ENCODE measurements at regions not wholly inside any gene's neighbourhood (a gene's known extent, or its start where the extent isn't known, plus 50 kb on each side); places are given as distances from the start of the nearest gene placed in this dataset.

DNA sequence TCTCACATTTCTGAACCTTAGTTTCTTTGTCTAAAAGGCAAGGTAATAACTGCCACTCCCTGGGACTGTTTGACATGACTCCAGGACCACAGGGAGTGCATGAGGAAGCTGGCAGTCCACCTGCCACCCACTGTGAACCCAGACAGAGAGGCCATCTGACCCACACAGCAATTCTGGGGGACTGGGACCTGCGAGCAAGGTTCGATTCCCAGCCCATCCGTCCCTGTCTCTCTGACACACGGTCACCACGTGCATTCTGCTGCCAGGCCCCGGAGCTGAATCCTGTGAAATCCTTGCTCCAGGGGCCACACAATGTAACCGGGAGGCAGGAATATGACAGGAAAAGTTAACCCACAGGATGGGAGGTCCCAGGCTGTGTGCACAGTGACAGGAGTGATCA, 218.8 kb upstream of the FOXF1 start:
- Histone ChIP-seq H2AFZ (replicated peaks) (no peak overlapping the region), H3F3A (ENCODE audit: low read depth) (no peaks in the 10 kb centered on the region), H3K4me3 (no peak overlapping the region), H3K4me2 (no peak overlapping the region), H3K36me3 (no peaks in the 10 kb centered on the region), H3K4me1 (peaks cover 11% of the 10 kb centered on the region), H3K27ac (no peak overlapping the region), H4K20me1 (ENCODE audit: low read depth) (peaks cover 27% of the 10 kb centered on the region), H3K9me3 (ENCODE audit: low read depth) (no peaks in the 10 kb centered on the region), H3K79me2 (ENCODE audit: low read depth) (no peaks in the 10 kb centered on the region), H3K27me3 (peaks cover 97% of the 10 kb centered on the region), H3K9ac (no peak overlapping the region)
- Mint-ChIP-seq H3K36me3 (no peaks in the 10 kb centered on the region), H3K9me3 (no peaks in the 10 kb centered on the region), H3K4me3 (peak overlapping the region; percentile 22), H3K27ac (no peak overlapping the region), H3K4me1 (peaks cover 1% of the 10 kb centered on the region), H3K27me3 (ENCODE audit: insufficient read depth, low read depth) (peaks cover 82% of the 10 kb centered on the region)
- DNase-seq (ENCODE audit: low spot score): no peak
- TF ChIP-seq, protein P1, sequence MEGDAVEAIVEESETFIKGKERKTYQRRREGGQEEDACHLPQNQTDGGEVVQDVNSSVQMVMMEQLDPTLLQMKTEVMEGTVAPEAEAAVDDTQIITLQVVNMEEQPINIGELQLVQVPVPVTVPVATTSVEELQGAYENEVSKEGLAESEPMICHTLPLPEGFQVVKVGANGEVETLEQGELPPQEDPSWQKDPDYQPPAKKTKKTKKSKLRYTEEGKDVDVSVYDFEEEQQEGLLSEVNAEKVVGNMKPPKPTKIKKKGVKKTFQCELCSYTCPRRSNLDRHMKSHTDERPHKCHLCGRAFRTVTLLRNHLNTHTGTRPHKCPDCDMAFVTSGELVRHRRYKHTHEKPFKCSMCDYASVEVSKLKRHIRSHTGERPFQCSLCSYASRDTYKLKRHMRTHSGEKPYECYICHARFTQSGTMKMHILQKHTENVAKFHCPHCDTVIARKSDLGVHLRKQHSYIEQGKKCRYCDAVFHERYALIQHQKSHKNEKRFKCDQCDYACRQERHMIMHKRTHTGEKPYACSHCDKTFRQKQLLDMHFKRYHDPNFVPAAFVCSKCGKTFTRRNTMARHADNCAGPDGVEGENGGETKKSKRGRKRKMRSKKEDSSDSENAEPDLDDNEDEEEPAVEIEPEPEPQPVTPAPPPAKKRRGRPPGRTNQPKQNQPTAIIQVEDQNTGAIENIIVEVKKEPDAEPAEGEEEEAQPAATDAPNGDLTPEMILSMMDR (IDR thresholded peaks at IDR 0.05): no peak
- TF ChIP-seq EZH2 (IDR thresholded peaks at IDR 0.05): no peak
- TF ChIP-seq EZH2phosphoT487 (IDR thresholded peaks at IDR 0.05): no peak

DNA sequence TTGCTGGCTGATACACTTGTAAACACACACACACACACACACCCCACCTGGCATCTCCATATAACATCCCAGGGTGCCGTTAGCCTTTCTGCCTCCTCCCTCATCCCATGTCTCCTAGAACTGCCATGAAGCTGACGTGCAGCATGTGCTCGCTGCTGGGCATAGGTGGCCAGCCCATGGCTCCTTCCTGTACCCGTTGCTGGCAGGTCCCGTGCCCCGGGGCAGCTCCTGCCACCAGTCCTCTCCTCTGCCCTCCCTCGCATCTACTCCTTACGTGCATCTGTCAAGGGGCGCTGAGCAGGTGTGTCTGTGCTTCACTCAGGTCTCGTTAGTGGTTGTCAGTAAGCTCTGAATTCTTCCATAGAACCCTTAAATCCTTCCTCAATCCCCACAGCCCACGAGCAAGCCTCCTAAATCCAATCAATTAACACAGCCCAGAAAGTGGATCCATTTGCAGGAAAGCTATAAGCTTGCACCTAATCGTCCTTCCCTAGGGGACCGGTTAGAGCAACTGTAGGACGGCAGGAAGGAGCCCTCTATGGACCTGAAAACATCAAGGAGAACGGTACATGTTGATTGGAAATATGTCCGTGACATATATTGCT, 218.1 kb upstream of the FOXF1 start:
- H3K4me2 ChIP-seq: no peak overlapping the region
- H3K36me3 ChIP-seq: no peaks in the 10 kb centered on the region
- Mint-ChIP-seq H3K27me3 (ENCODE audit: insufficient read depth, low read depth) (peaks cover 82% of the 10 kb centered on the region), H3K36me3 (no peaks in the 10 kb centered on the region), H3K27ac (no peak overlapping the region), H3K4me1 (peaks cover 3% of the 10 kb centered on the region), H3K4me3 (no peak overlapping the region), H3K9me3 (no peaks in the 10 kb centered on the region)
- no peak overlapping the region for H3K27ac ChIP-seq
- no peak overlapping the region for H3K4me3 ChIP-seq
- H3K79me2 ChIP-seq (ENCODE audit: low read depth): no peaks in the 10 kb centered on the region
- TF ChIP-seq EZH2phosphoT487 (IDR thresholded peaks at IDR 0.05) (no peak), EZH2 (IDR thresholded peaks at IDR 0.05) (no peak)
- TF ChIP-seq, protein P1 (IDR thresholded peaks at IDR 0.05): no peak
- H3K9ac ChIP-seq: no peak overlapping the region
- H3K27me3 ChIP-seq: peaks cover 97% of the 10 kb centered on the region
- H4K20me1 ChIP-seq (ENCODE audit: low read depth): peaks cover 21% of the 10 kb centered on the region
- H2AFZ ChIP-seq (replicated peaks): no peak overlapping the region
- H3K9me3 ChIP-seq (ENCODE audit: low read depth): no peaks in the 10 kb centered on the region
- peaks cover 3% of the 10 kb centered on the region for H3K4me1 ChIP-seq
- no peak for DNase-seq (ENCODE audit: low spot score)
- no peaks in the 10 kb centered on the region for H3F3A ChIP-seq (ENCODE audit: low read depth)

DNA sequence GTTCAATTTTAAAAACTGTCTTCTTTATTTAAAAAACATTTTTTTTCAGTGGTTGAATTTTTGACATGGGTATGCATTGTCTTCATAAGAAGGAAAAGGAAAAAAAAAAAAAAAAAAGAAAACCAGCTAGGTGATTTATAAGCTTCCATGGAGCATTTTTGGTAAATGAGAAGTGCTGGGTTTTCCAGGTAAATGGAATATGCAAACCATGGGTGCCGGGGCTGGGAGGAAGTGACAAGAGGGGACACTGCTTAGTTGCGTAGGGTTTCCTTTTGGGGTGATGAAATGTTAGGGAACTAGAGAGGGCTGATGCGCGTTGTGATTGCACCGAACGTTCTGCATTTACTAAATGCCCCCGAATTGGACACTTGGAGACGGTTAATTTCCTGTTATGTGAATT, 217.4 kb upstream of the FOXF1 start:
- no peak for DNase-seq (ENCODE audit: low spot score)
- Mint-ChIP-seq H3K4me3 (no peak overlapping the region), H3K9me3 (no peaks in the 10 kb centered on the region), H3K4me1 (peaks cover 8% of the 10 kb centered on the region), H3K27ac (no peak overlapping the region), H3K36me3 (no peaks in the 10 kb centered on the region), H3K27me3 (ENCODE audit: insufficient read depth, low read depth) (peaks cover 80% of the 10 kb centered on the region)
- Histone ChIP-seq H2AFZ (replicated peaks) (no peak overlapping the region), H3K36me3 (no peaks in the 10 kb centered on the region), H3K4me1 (peaks cover 3% of the 10 kb centered on the region), H3K27me3 (peaks cover 97% of the 10 kb centered on the region), H3F3A (ENCODE audit: low read depth) (no peaks in the 10 kb centered on the region), H3K79me2 (ENCODE audit: low read depth) (no peaks in the 10 kb centered on the region), H3K27ac (no peak overlapping the region), H3K9ac (no peak overlapping the region), H3K4me3 (no peak overlapping the region), H3K9me3 (ENCODE audit: low read depth) (no peaks in the 10 kb centered on the region), H3K4me2 (no peak overlapping the region), H4K20me1 (ENCODE audit: low read depth) (peaks cover 16% of the 10 kb centered on the region)
- no peak for TF ChIP-seq EZH2phosphoT487 (IDR thresholded peaks at IDR 0.05)
- TF ChIP-seq EZH2 (IDR thresholded peaks at IDR 0.05): no peak
- TF ChIP-seq, protein P1 (IDR thresholded peaks at IDR 0.05): no peak

All from neural progenitor cell (in vitro differentiated cells).